ENCODE measurements at regions not wholly inside any gene's neighbourhood (a gene's known extent, or its start where the extent isn't known, plus 50 kb on each side); places are given as distances from the start of the nearest gene placed in this dataset.

GRCh38 chr5:107293541-107294210, 377.1 kb downstream of the EFNA5 start:
- TF ChIP-seq CTCF (optimal IDR thresholded peaks at IDR 0.05 in 1 of 3, IDR thresholded peaks at IDR 0.05 in 1 of 3, conservative IDR thresholded peaks at IDR 0.05 in 1 of 3; ENCODE audit: extremely low read depth in 1 of 3, insufficient read depth in 2 of 3, low read length in 3 of 3) (no peak), EZH2 (IDR thresholded peaks at IDR 0.05; ENCODE audit: low read length) (no peak)
